H1 (cell line): ENCODE measurements at regions not wholly inside any gene's neighbourhood (a gene's known extent, or its start where the extent isn't known, plus 50 kb on each side); places are given as distances from the start of the nearest gene placed in this dataset.
"Not testable (repeated sequence)": the region's sequence is repeated elsewhere in the genome, so short reads cannot be mapped to it uniquely, and the experiment has no call there.

ENCODE experiments used
- CTCF ChIA-PET: fragments of 300-600 bp; sonication (Branson Sonifier 250); formaldehyde crosslinking; loops from one replicate; lab custom pipeline; 2021; ENCODE audit not compliant: partially characterized antibody; lab: Charles Lee
- POLR2A ChIA-PET: fragments of 300-600 bp; sonication (Branson Sonifier 250); formaldehyde crosslinking; loops from one replicate; lab custom pipeline; 2021; ENCODE audit warnings: inconsistent platforms; ENCODE audit not compliant: partially characterized antibody; lab: Charles Lee
- DNase-seq, 2 experiments: peaks; one replicate each; pipeline versions ENCODE4 v3.0.0 to v3.0.0-alpha.2; 2010 to 2022; ENCODE audit warnings: low spot score in 2 of 2, low read depth in 1 of 2, mixed read lengths in 1 of 2
- FAIRE-seq: peaks from 2 replicates; lab custom pipeline; 2011; peaks lifted over from hg19 to GRCh38; lab: Jason Lieb, UNC
- H2AFZ ChIP-seq: 2 replicates; pipeline ENCODE4 v1.8.1; 2012; ENCODE audit warnings: low read length, inconsistent platforms
- H2AK5ac ChIP-seq: 2 replicates; pipeline ENCODE4 v1.6.1; 2013; ENCODE audit warnings: low read depth, low read length
- H2BK120ac ChIP-seq: replicated peaks from 2 replicates; pipeline ENCODE3; 2013; ENCODE audit warnings: low read depth, low read length, inconsistent platforms
- H2BK12ac ChIP-seq: 2 replicates; pipeline ENCODE4 v1.6.1; 2013; ENCODE audit warnings: low read depth, low read length
- H2BK15ac ChIP-seq: 2 replicates; pipeline ENCODE4 v1.6.1; 2013; ENCODE audit warnings: low read length
- H2BK20ac ChIP-seq: 2 replicates; pipeline ENCODE4 v1.6.1; 2013; ENCODE audit warnings: low read length
- H2BK5ac ChIP-seq: 2 replicates; pipeline ENCODE4 v1.6.1; 2013; ENCODE audit warnings: low read depth, low read length
- H3K14ac ChIP-seq: 2 replicates; pipeline ENCODE4 v1.6.1; 2013; ENCODE audit warnings: inconsistent platforms; ENCODE audit not compliant: insufficient read length
- H3K18ac ChIP-seq: 2 replicates; pipeline ENCODE4 v1.6.1; 2013; ENCODE audit warnings: low read length; ENCODE audit errors: extremely low read depth
- H3K23ac ChIP-seq: 2 replicates; pipeline ENCODE4 v1.6.1; 2013; ENCODE audit warnings: inconsistent platforms; ENCODE audit not compliant: insufficient read length
- H3K23me2 ChIP-seq: 2 replicates; pipeline ENCODE4 v1.6.1; 2013; ENCODE audit warnings: low read depth, low read length
- H3K27ac ChIP-seq: 2 replicates; pipeline ENCODE4 v1.6.1; 2011; ENCODE audit warnings: low read depth, low read length, inconsistent platforms
- H3K27me3 ChIP-seq, 4 experiments: replicated peaks in 1 of 4; 1 replicate in 1 of 4; 2 replicates in 3 of 4; pipeline versions ENCODE4 v1.6.1 to v1.8.1; 2011 to 2013; ENCODE audit warnings: low read length in 3 of 4, mild to moderate bottlenecking in 3 of 4, inconsistent platforms in 2 of 4, mixed read lengths in 2 of 4, moderate library complexity in 1 of 4; ENCODE audit not compliant: control insufficient read depth in 3 of 4, insufficient read depth in 3 of 4; ENCODE audit errors: extremely low read depth in 1 of 4
- H3K36me3 ChIP-seq, 4 experiments: 2 replicates each; pipeline versions ENCODE4 v1.6.1 to v1.8.1; 2011 to 2013; ENCODE audit warnings: mild to moderate bottlenecking in 4 of 4, low read length in 3 of 4, moderate library complexity in 2 of 4, control low read depth in 1 of 4, inconsistent platforms in 1 of 4; ENCODE audit not compliant: insufficient read depth in 4 of 4, control insufficient read depth in 2 of 4
- H3K4ac ChIP-seq: replicated peaks from 2 replicates; pipeline ENCODE3; 2013; ENCODE audit warnings: low read length, low read depth, mixed read lengths, inconsistent platforms; ENCODE audit not compliant: insufficient read length
- H3K4me1 ChIP-seq, 4 experiments: replicated peaks in 1 of 4; 1 replicate in 1 of 4; 2 replicates in 3 of 4; pipeline versions ENCODE4 v1.6.1 to v1.8.1; 2011 to 2013; ENCODE audit warnings: low read length in 3 of 4, inconsistent platforms in 2 of 4, mixed read lengths in 1 of 4; ENCODE audit not compliant: insufficient read depth in 4 of 4, control insufficient read depth in 3 of 4
- H3K4me2 ChIP-seq, 2 experiments: 2 replicates each; pipeline versions ENCODE4 v1.6.1 to v1.8.1; 2011 to 2013; ENCODE audit warnings: low read depth in 2 of 2, low read length in 2 of 2, control low read depth in 1 of 2, inconsistent platforms in 1 of 2, mild to moderate bottlenecking in 1 of 2; ENCODE audit not compliant: insufficient read depth in 1 of 2
- H3K4me3 ChIP-seq, 4 experiments: fragments of 200-600, 300-600 bp in 1 of 4; sonication (generic), shearing (Covaris generic), sonication (Bioruptor Twin) in 1 of 4; 2 replicates each; pipeline versions ENCODE4 v1.5.1 to v1.8.1; 2011 to 2016; ENCODE audit warnings: low read length in 4 of 4, low read depth in 3 of 4, control low read depth in 2 of 4, inconsistent platforms in 2 of 4, mild to moderate bottlenecking in 2 of 4, mixed read lengths in 1 of 4, moderate library complexity in 1 of 4; ENCODE audit not compliant: insufficient read depth in 2 of 4; ENCODE audit errors: extremely low read depth in 1 of 4
- H3K56ac ChIP-seq: replicated peaks from 2 replicates; pipeline ENCODE3; 2013; ENCODE audit warnings: low read depth, mild to moderate bottlenecking, mixed read lengths, low read length, inconsistent platforms; ENCODE audit not compliant: insufficient read length
- H3K79me1 ChIP-seq: 2 replicates; pipeline ENCODE4 v1.6.1; 2013; ENCODE audit warnings: low read depth, low read length, control low read depth
- H3K79me2 ChIP-seq, 2 experiments: 2 replicates each; pipeline versions ENCODE4 v1.6.1 to v1.8.1; 2012 to 2013; ENCODE audit warnings: low read length in 2 of 2, mild to moderate bottlenecking in 2 of 2, inconsistent platforms in 1 of 2; ENCODE audit not compliant: insufficient read depth in 2 of 2, control insufficient read depth in 1 of 2
- H3K9ac ChIP-seq, 4 experiments: replicated peaks in 1 of 4; 1 replicate in 1 of 4; 2 replicates in 3 of 4; pipeline versions ENCODE4 v1.6.1 to v1.8.1; 2011 to 2013; ENCODE audit warnings: low read depth in 3 of 4, low read length in 3 of 4, control low read depth in 2 of 4, mild to moderate bottlenecking in 2 of 4, moderate library complexity in 2 of 4, inconsistent platforms in 1 of 4; ENCODE audit errors: extremely low read depth in 1 of 4
- H3K9me3 ChIP-seq, 2 experiments: 2 replicates each; pipeline versions ENCODE4 v1.6.1 to v1.8.1; 2012 to 2013; ENCODE audit warnings: mild to moderate bottlenecking in 2 of 2, moderate library complexity in 2 of 2, control low read depth in 1 of 2, inconsistent platforms in 1 of 2, low read depth in 1 of 2, low read length in 1 of 2, mixed read lengths in 1 of 2; ENCODE audit not compliant: insufficient read depth in 2 of 2
- H4K20me1 ChIP-seq, 2 experiments: replicated peaks in 1 of 2; 2 replicates each; pipeline versions ENCODE3 to v1.8.1; 2011 to 2013; ENCODE audit warnings: inconsistent platforms in 2 of 2, low read length in 2 of 2, mild to moderate bottlenecking in 1 of 2; ENCODE audit not compliant: insufficient read depth in 2 of 2, control insufficient read depth in 1 of 2
- H4K5ac ChIP-seq: 2 replicates; pipeline ENCODE4 v1.6.1; 2013; ENCODE audit warnings: low read length, low read depth, mixed read lengths, inconsistent platforms; ENCODE audit not compliant: insufficient read length
- H4K8ac ChIP-seq: 2 replicates; pipeline ENCODE4 v1.8.0; 2013; ENCODE audit warnings: mild to moderate bottlenecking, moderate library complexity, low read length, inconsistent platforms; ENCODE audit not compliant: insufficient read depth; ENCODE audit errors: extremely low read depth
- H4K91ac ChIP-seq: replicated peaks from 2 replicates; pipeline ENCODE3; 2013; ENCODE audit warnings: low read length, mixed read lengths, inconsistent platforms; ENCODE audit not compliant: insufficient read length
- WGBS, 2 experiments: shearing (Covaris generic) in 1 of 2; methylation state at CpG; one replicate each; pipeline versions ENCODE4 v1.1.6 to v1.1.7; 2013 to 2015; ENCODE audit warnings: low lambda C conversion rate in 2 of 2, mixed read lengths in 2 of 2, inconsistent platforms in 1 of 2, low coverage in 1 of 2, missing lambda C conversion rate in 1 of 2; ENCODE audit not compliant: insufficient replicate concordance in 2 of 2, insufficient coverage in 1 of 2, insufficient read length in 1 of 2; ENCODE audit errors: extremely low coverage in 1 of 2, missing lambda C conversion rate in 1 of 2; 5-methylcytosine and 5-hydroxymethylcytosine counted together

DNA sequence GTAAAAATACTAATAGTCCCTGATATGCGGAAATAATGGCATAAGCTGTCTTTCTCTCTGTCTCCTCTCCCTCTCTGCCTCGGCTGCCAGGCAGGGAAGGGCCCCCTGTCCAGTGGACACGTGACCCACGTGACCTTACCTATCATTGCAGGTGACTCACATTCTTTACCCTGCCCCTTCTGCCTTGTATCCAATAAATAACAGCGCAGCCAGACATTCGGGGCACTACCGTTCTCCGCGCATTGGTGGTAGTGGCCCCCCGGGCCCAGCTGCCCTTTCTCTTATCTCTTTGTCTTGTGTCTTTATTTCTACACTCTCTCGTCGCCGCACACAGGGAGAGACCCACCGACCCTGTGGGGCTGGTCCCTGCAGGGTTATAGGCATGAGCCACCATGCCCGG lies 66.6 kb upstream of the MUC20 start:
- WGBS, 2 experiments: 88% methylated on average over 4 of the region's 15 CpGs; no CpG with 5 or more reads in 1 of the 2 experiments
- H4K91ac ChIP-seq, POLR2A ChIA-PET, H2AK5ac ChIP-seq, H3K56ac ChIP-seq, H4K8ac ChIP-seq, H3K14ac ChIP-seq, H3K23me2 ChIP-seq, H2BK15ac ChIP-seq, H3K27ac ChIP-seq, H3K9me3 ChIP-seq, DNase-seq, H2AFZ ChIP-seq, H2BK20ac ChIP-seq, CTCF ChIA-PET, H2BK5ac ChIP-seq, H3K23ac ChIP-seq, FAIRE-seq, H2BK120ac ChIP-seq, H3K4ac ChIP-seq, H3K18ac ChIP-seq, H4K20me1 ChIP-seq, H3K79me2 ChIP-seq, H3K27me3 ChIP-seq, H3K4me1 ChIP-seq, H3K36me3 ChIP-seq, H3K9ac ChIP-seq, H3K79me1 ChIP-seq, H3K4me2 ChIP-seq, H2BK12ac ChIP-seq, H4K5ac ChIP-seq, H3K4me3 ChIP-seq: not testable (repeated sequence)

GRCh38 chr3:195653641-195654040 lies 67.1 kb upstream of the MUC20 start:
- H2BK20ac ChIP-seq, H2BK120ac ChIP-seq, CTCF ChIA-PET, H3K27ac ChIP-seq, H3K23me2 ChIP-seq, H3K23ac ChIP-seq, H4K8ac ChIP-seq, DNase-seq, H3K4me2 ChIP-seq, H3K9me3 ChIP-seq, H2BK12ac ChIP-seq, H3K9ac ChIP-seq, H3K14ac ChIP-seq, H4K91ac ChIP-seq, H3K18ac ChIP-seq, H4K20me1 ChIP-seq, H2BK15ac ChIP-seq, H3K4ac ChIP-seq, H2BK5ac ChIP-seq, H3K4me3 ChIP-seq, H3K27me3 ChIP-seq, H3K4me1 ChIP-seq, H2AFZ ChIP-seq, H3K56ac ChIP-seq, FAIRE-seq, POLR2A ChIA-PET, H2AK5ac ChIP-seq, H3K79me2 ChIP-seq, H3K79me1 ChIP-seq, H3K36me3 ChIP-seq, H4K5ac ChIP-seq: not testable (repeated sequence)
- WGBS, 2 experiments: 24% methylated on average over 5 of the region's 14 CpGs; no CpG with 5 or more reads in 1 of the 2 experiments
